IMR-90 (cell line): ENCODE measurements at regions not wholly inside any gene's neighbourhood (a gene's known extent, or its start where the extent isn't known, plus 50 kb on each side); places are given as distances from the start of the nearest gene placed in this dataset.

Source experiments
- ATAC-seq: fragments of 200-7000 bp; cut with Tn5 transposase; 2 replicates; pipeline ENCODE4 v1.9.1; 2020; ENCODE audit warnings: low read depth, mild to moderate bottlenecking, moderate library complexity
- BruUV-seq: library from RNA; stranded (reverse); fragments of 400-500 nt; replicated peaks from 2 replicates; lab custom pipeline; 2021; lab: Mats Ljungman, UMichigan
- CTCF ChIA-PET: fragments of 300-600 bp; formaldehyde crosslinking; extraction: SDS; loops from one replicate; lab custom pipeline; 2021; ENCODE audit warnings: antibody characterized with exemption; lab: Yijun Ruan, JAX
- POLR2A ChIA-PET: fragments of 300-600 bp; sonication (Branson Sonifier 250); formaldehyde crosslinking; loops from one replicate; lab custom pipeline; 2022; ENCODE audit warnings: antibody characterized with exemption; ENCODE audit not compliant: unreplicated experiment; lab: Charles Lee
- DNase-seq: peaks from one replicate; pipeline ENCODE4 v3.0.0; 2013
- H2AFZ ChIP-seq: replicated peaks from 2 replicates; pipeline ENCODE3; 2013; ENCODE audit warnings: low read length, mild to moderate bottlenecking; ENCODE audit not compliant: poor library complexity
- H2AK5ac ChIP-seq: 2 replicates; pipeline ENCODE4 v1.6.1; 2013; ENCODE audit warnings: low read depth, low read length, inconsistent platforms
- H2AK9ac ChIP-seq: replicated peaks from 2 replicates; pipeline ENCODE3; 2013; ENCODE audit warnings: mild to moderate bottlenecking, low read depth, low read length, moderate library complexity; ENCODE audit not compliant: poor library complexity
- H2BK120ac ChIP-seq: 2 replicates; pipeline ENCODE4 v1.6.1; 2013; ENCODE audit warnings: low read depth, low read length, inconsistent platforms
- H2BK15ac ChIP-seq: 3 replicates; pipeline ENCODE4 v1.6.1; 2013; ENCODE audit warnings: low read depth, low read length, inconsistent platforms
- H2BK20ac ChIP-seq: 2 replicates; pipeline ENCODE4 v1.6.1; 2013; ENCODE audit warnings: low read depth, mild to moderate bottlenecking, inconsistent platforms, low read length, moderate library complexity
- H2BK5ac ChIP-seq: 2 replicates; pipeline ENCODE4 v1.6.1; 2013; ENCODE audit warnings: mild to moderate bottlenecking, low read depth, low read length, inconsistent platforms; ENCODE audit not compliant: poor library complexity, severe bottlenecking
- H3K14ac ChIP-seq: replicated peaks from 2 replicates; pipeline ENCODE4 v1.6.1; 2013; ENCODE audit warnings: low read depth, low read length, inconsistent platforms
- H3K18ac ChIP-seq: 2 replicates; pipeline ENCODE4 v1.6.1; 2013; ENCODE audit warnings: low read depth, low read length, control low read depth
- H3K23ac ChIP-seq: 2 replicates; pipeline ENCODE4 v1.6.1; 2013; ENCODE audit warnings: low read depth, low read length, inconsistent platforms
- H3K27ac ChIP-seq: 2 replicates; pipeline ENCODE4 v1.5.1; 2013; ENCODE audit warnings: mild to moderate bottlenecking, control low read depth, low read length; ENCODE audit not compliant: insufficient read depth
- H3K27me3 ChIP-seq: 2 replicates; pipeline ENCODE4 v1.6.1; 2013; ENCODE audit warnings: low read length; ENCODE audit not compliant: control insufficient read depth, insufficient read depth
- H3K36me3 ChIP-seq: 2 replicates; pipeline ENCODE4 v1.6.1; 2013; ENCODE audit warnings: low read length, mixed read lengths; ENCODE audit not compliant: control insufficient read depth, insufficient read depth
- H3K4ac ChIP-seq: 2 replicates; pipeline ENCODE4 v1.6.1; 2013; ENCODE audit warnings: low read depth, low read length, inconsistent platforms
- H3K4me1 ChIP-seq: 2 replicates; pipeline ENCODE4 v1.6.1; 2013; ENCODE audit warnings: low read length, mixed read lengths; ENCODE audit not compliant: control insufficient read depth, insufficient read depth
- H3K4me2 ChIP-seq: 2 replicates; pipeline ENCODE4 v1.6.1; 2013; ENCODE audit warnings: low read depth, mild to moderate bottlenecking, control low read depth, low read length, moderate library complexity
- H3K4me3 ChIP-seq: 2 replicates; pipeline ENCODE4 v1.5.1; 2013; ENCODE audit warnings: low read depth, mild to moderate bottlenecking, control low read depth, low read length, moderate library complexity; ENCODE audit not compliant: insufficient read depth
- H3K56ac ChIP-seq: 2 replicates; pipeline ENCODE4 v1.6.1; 2013; ENCODE audit warnings: low read length, inconsistent platforms; ENCODE audit not compliant: insufficient read depth; ENCODE audit errors: extremely low read depth
- H3K79me1 ChIP-seq, 2 experiments: 2 replicates each; pipeline ENCODE4 v1.6.1; 2013; ENCODE audit warnings: low read length in 2 of 2, inconsistent platforms in 1 of 2, low read depth in 1 of 2
- H3K9ac ChIP-seq: 2 replicates; pipeline ENCODE4 v1.6.1; 2013; ENCODE audit warnings: low read depth, low read length, control low read depth
- H3K9me1 ChIP-seq: 2 replicates; pipeline ENCODE4 v1.6.1; 2013; ENCODE audit warnings: low read length, inconsistent platforms; ENCODE audit not compliant: insufficient read depth
- H3K9me3 ChIP-seq: 2 replicates; pipeline ENCODE4 v1.6.1; 2013; ENCODE audit warnings: low read length; ENCODE audit not compliant: control insufficient read depth, insufficient read depth
- H4K20me1 ChIP-seq: 2 replicates; pipeline ENCODE4 v1.6.1; 2013; ENCODE audit warnings: low read length, inconsistent platforms; ENCODE audit not compliant: insufficient read depth
- H4K5ac ChIP-seq: 2 replicates; pipeline ENCODE4 v1.6.1; 2013; ENCODE audit warnings: mild to moderate bottlenecking, low read depth, low read length, control low read depth
- H4K8ac ChIP-seq, 2 experiments: 2 replicates each; pipeline ENCODE4 v1.6.1; 2013; ENCODE audit warnings: low read depth in 2 of 2, low read length in 2 of 2, control low read depth in 1 of 2, inconsistent platforms in 1 of 2
- H4K91ac ChIP-seq: 2 replicates; pipeline ENCODE4 v1.6.1; 2013; ENCODE audit warnings: low read depth, low read length, inconsistent platforms; ENCODE audit not compliant: insufficient read depth
- MAFK ChIP-seq: IDR thresholded peaks from 2 replicates; pipeline ENCODE4 v1.6.1; 2012; ENCODE audit warnings: low read depth, low read length, improper control_type of control experiment
- POLR2A ChIP-seq: IDR thresholded peaks from 2 replicates; pipeline ENCODE4 v1.6.1; 2012; ENCODE audit warnings: mild to moderate bottlenecking, low read depth, low read length
- RCOR1 ChIP-seq: IDR thresholded peaks from 2 replicates; pipeline ENCODE4 v1.6.1; 2012; ENCODE audit warnings: mild to moderate bottlenecking, low read length, improper control_type of control experiment; ENCODE audit not compliant: insufficient replicate concordance
- WGBS, 2 experiments: methylation state at CpG; one replicate each; pipeline versions ENCODE4 v1.1.5 to v1.1.7; 2013; ENCODE audit warnings: missing lambda C conversion rate in 2 of 2; ENCODE audit not compliant: insufficient read length in 1 of 2; ENCODE audit errors: extremely low coverage in 2 of 2; 5-methylcytosine and 5-hydroxymethylcytosine counted together
- dilution Hi-C: fragments of 300-500 bp; cut with HindIII; formaldehyde crosslinking; loops from one replicate; pipeline ENCODE4 v1.14.3; 2018; ENCODE audit warnings: low sequenced_read_pairs; ENCODE audit not compliant: unreplicated experiment
- in situ Hi-C: fragments of 300-500 bp; cut with MboI; formaldehyde crosslinking; loops from 3 replicates; pipeline ENCODE4 v1.14.3; 2019; ENCODE audit warnings: low sequenced_read_pairs, inconsistent platforms, mixed read lengths
- intact Hi-C: fragments of 100-400 bp; cut with micrococcal nuclease; formaldehyde crosslinking; loops from 2 replicates; pipeline ENCODE4 v1.10.0; 2022
- TF ChIP-seq, protein P1 (sequence below): conservative IDR thresholded peaks from 2 replicates; pipeline ENCODE4 v1.5.1; 2012; ENCODE audit warnings: mild to moderate bottlenecking, low read depth, low read length, improper control_type of control experiment

DNA sequence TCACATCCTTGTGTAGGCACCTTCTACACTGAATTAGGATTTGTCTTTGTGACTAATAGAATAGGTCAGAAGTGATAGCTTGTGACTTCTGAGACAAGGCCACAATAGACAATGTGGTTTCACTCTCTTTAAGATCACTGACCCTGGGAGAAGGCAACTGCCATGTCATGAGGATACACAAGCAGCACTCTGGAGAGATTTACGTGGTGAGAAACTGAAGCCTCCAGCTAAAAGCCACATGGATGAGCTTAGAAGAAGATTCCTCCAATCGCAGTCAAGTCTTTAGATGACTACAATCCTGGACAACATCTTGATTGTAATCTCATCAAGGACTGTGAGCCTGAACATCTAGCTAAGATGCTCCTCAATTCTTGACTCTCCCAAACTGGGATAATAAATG, 206.6 kb downstream of the ESM1 start:
- H4K5ac ChIP-seq, result no peak overlapping the region
- no peak overlapping the region for H4K91ac ChIP-seq
- no peak overlapping the region for H2AFZ ChIP-seq
- no peak overlapping the region for H4K8ac ChIP-seq
- peak overlapping the region; percentile 9; the same call in 1 of the 2 replicates for H2BK120ac ChIP-seq
- no peaks in the 10 kb centered on the region for H3K27me3 ChIP-seq
- H3K4me3 ChIP-seq, result no peak overlapping the region
- no peak overlapping the region for H2BK5ac ChIP-seq
- H3K79me1 ChIP-seq, result no peaks in the 10 kb centered on the region
- intact Hi-C loops (no loop called here), in situ Hi-C loops (no loop called here), dilution Hi-C loops (no loop called here)
- CTCF ChIA-PET, result interaction anchor here (1.7 kb wide), 1 partner anchor 10 kb away, joined by 5 read pairs; no protein-coding TSS in a partner anchor
- no peak overlapping the region; the same call in 2 of the 3 replicates for H2BK15ac ChIP-seq
- WGBS, 2 experiments, result no CpG with 5 or more reads among the region's 2 CpGs
- POLR2A ChIA-PET, result no interaction called here
- H3K9ac ChIP-seq, result no peak overlapping the region
- H3K9me3 ChIP-seq, result no peaks in the 10 kb centered on the region
- 0 out of 2 replicates have a peak overlapping the region, but pooled peaks have one; percentile 6 for H3K23ac ChIP-seq
- peak overlapping the region; percentile 29; the same call in 1 of the 2 replicates for H3K18ac ChIP-seq
- H4K20me1 ChIP-seq, result no peaks in the 10 kb centered on the region
- H3K14ac ChIP-seq, result no peak overlapping the region
- no peak overlapping the region for H2AK5ac ChIP-seq
- peaks cover 1% of the 10 kb centered on the region; the same call in 1 of the 2 replicates for H3K4me1 ChIP-seq
- no peak overlapping the region for H3K27ac ChIP-seq
- BruUV-seq, result no TSS peak
- 0 out of 2 replicates have a peak overlapping the region, but pooled peaks have one; percentile 5 for H2BK20ac ChIP-seq
- ATAC-seq (no peak), DNase-seq (no peak)
- TF ChIP-seq POLR2A (no peak), RCOR1 (no peak), MAFK (no peak)
- TF ChIP-seq, protein P1, sequence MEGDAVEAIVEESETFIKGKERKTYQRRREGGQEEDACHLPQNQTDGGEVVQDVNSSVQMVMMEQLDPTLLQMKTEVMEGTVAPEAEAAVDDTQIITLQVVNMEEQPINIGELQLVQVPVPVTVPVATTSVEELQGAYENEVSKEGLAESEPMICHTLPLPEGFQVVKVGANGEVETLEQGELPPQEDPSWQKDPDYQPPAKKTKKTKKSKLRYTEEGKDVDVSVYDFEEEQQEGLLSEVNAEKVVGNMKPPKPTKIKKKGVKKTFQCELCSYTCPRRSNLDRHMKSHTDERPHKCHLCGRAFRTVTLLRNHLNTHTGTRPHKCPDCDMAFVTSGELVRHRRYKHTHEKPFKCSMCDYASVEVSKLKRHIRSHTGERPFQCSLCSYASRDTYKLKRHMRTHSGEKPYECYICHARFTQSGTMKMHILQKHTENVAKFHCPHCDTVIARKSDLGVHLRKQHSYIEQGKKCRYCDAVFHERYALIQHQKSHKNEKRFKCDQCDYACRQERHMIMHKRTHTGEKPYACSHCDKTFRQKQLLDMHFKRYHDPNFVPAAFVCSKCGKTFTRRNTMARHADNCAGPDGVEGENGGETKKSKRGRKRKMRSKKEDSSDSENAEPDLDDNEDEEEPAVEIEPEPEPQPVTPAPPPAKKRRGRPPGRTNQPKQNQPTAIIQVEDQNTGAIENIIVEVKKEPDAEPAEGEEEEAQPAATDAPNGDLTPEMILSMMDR, result no peak
- no peak overlapping the region for H3K4ac ChIP-seq
- no peak overlapping the region for H3K56ac ChIP-seq
- H2AK9ac ChIP-seq, result no peak overlapping the region
- H3K36me3 ChIP-seq, result no peaks in the 10 kb centered on the region
- no peaks in the 10 kb centered on the region for H3K9me1 ChIP-seq
- H3K4me2 ChIP-seq, result no peak overlapping the region
